ENCODE measurements at regions not wholly inside any gene's neighbourhood (a gene's known extent, or its start where the extent isn't known, plus 50 kb on each side); places are given as distances from the start of the nearest gene placed in this dataset.

DNA sequence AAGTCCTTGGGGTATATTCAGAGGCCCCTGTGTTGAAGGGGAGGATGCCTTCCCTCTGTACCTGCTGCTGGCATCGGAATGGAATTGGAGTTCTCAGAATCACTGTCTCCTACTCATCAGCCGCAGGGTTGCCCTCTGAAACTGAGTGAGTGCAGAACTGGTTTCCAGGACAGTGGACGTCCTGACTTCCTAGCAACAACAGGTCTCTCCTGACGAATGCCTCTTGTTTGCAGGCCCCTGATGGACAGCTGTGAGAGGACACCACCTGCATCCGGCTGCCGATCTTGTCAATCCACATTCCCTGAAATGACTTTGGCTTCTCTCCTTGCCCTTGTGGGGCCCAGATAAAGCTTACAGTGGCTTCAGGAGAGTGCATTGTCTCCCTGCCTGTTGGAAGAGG, 274.5 kb downstream of the NSG2 start:
- Histone ChIP-seq H3K4me3 (ENCODE audit: low read depth in 1 of 2, low read length in 2 of 2) (no peak overlapping the region), H3K9me3 (ENCODE audit: control insufficient read depth in 2 of 2, insufficient read depth in 1 of 2, low read depth in 1 of 2, low read length in 1 of 2) (no peaks in the 10 kb centered on the region), H3K4me1 (ENCODE audit: control insufficient read depth in 2 of 2, insufficient read depth in 2 of 2, low read length in 1 of 2) (no peaks in the 10 kb centered on the region), H3K27me3 (ENCODE audit: control insufficient read depth in 1 of 2, insufficient read depth in 2 of 2, low read length in 2 of 2) (peaks cover 3 to 8% of the 10 kb centered on the region in 2 donors), H3K27ac (ENCODE audit: low read depth in 2 of 2, low read length in 1 of 2) (no peak overlapping the region), H3K36me3 (ENCODE audit: control insufficient read depth in 2 of 2, insufficient read depth in 2 of 2, low read length in 1 of 2) (no peaks in the 10 kb centered on the region)
- 36 to 49% methylated on average over 6 of the region's 6 CpGs for WGBS, 2 donors

DNA sequence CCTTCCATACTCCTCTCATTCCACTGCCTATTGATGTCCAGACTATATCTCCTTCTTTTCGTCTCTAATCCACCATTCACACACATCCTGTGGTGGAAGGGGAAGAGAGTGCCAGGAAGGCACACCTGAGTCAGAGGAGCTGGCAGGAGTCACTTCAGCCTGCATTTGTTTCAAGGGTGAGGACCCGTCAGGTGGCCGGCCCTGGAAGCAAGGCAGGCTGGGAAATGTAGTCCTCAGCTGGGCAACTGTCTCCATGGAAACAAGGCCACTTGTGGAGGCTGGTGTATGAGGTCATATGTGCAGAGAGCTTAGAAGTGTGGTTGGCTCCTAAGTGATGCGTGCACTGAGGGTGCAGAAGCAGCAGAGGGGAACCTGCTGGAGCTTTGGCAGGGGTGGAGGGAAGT, 278.4 kb downstream of the NSG2 start:
- Histone ChIP-seq H3K9me3 (ENCODE audit: control insufficient read depth in 2 of 2, insufficient read depth in 1 of 2, low read depth in 1 of 2, low read length in 1 of 2) (no peaks in the 10 kb centered on the region), H3K27ac (ENCODE audit: low read depth in 2 of 2, low read length in 1 of 2) (no peak overlapping the region), H3K36me3 (ENCODE audit: control insufficient read depth in 2 of 2, insufficient read depth in 2 of 2, low read length in 1 of 2) (no peaks in the 10 kb centered on the region), H3K4me3 (ENCODE audit: low read depth in 1 of 2, low read length in 2 of 2) (no peak overlapping the region), H3K4me1 (ENCODE audit: control insufficient read depth in 2 of 2, insufficient read depth in 2 of 2, low read length in 1 of 2) (no peaks in the 10 kb centered on the region), H3K27me3 (ENCODE audit: control insufficient read depth in 1 of 2, insufficient read depth in 2 of 2, low read length in 2 of 2) (peaks cover 3 to 8% of the 10 kb centered on the region in 2 donors)
- 5% methylated on average over 4 of the region's 4 CpGs for WGBS, 2 donors

- Histone ChIP-seq H3K4me3 (ENCODE audit: low read depth in 1 of 2, low read length in 2 of 2) (no peak overlapping the region), H3K27me3 (ENCODE audit: control insufficient read depth in 1 of 2, insufficient read depth in 2 of 2, low read length in 2 of 2) (peaks cover 3 to 8% of the 10 kb centered on the region in 2 donors), H3K9me3 (ENCODE audit: control insufficient read depth in 2 of 2, insufficient read depth in 1 of 2, low read depth in 1 of 2, low read length in 1 of 2) (no peaks in the 10 kb centered on the region), H3K36me3 (ENCODE audit: control insufficient read depth in 2 of 2, insufficient read depth in 2 of 2, low read length in 1 of 2) (no peaks in the 10 kb centered on the region), H3K27ac (ENCODE audit: low read depth in 2 of 2, low read length in 1 of 2) (no peak overlapping the region), H3K4me1 (ENCODE audit: control insufficient read depth in 2 of 2, insufficient read depth in 2 of 2, low read length in 1 of 2) (no peaks in the 10 kb centered on the region)
- 51% methylated on average over 3 of the region's 3 CpGs for WGBS, 2 donors
These were observed 279.2 kb downstream of the NSG2 start for GRCh38 chr5:174324680-174325079.

DNA sequence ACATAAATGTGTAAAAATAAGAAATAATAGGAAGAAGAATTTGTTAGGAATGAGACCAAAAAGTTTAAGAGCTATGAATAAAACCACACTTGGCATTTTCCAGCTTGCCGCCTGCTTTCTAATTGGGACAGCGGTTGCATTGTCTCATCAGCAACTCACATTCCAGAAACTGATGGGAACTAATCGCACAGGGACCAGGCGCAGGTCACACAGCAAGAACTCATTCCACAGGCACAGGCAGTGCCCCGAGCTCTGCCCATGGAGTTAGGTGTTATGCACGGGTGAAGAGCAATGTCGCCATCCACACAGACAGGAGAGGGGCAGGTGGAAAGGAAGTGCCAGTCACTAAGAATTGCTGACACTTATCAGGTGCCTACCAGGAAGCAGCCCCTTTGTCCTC, 279.9 kb downstream of the NSG2 start:
- Histone ChIP-seq H3K27ac (ENCODE audit: low read depth in 2 of 2, low read length in 1 of 2) (no peak overlapping the region), H3K9me3 (ENCODE audit: control insufficient read depth in 2 of 2, insufficient read depth in 1 of 2, low read depth in 1 of 2, low read length in 1 of 2) (no peaks in the 10 kb centered on the region), H3K4me3 (ENCODE audit: low read depth in 1 of 2, low read length in 2 of 2) (no peak overlapping the region), H3K36me3 (ENCODE audit: control insufficient read depth in 2 of 2, insufficient read depth in 2 of 2, low read length in 1 of 2) (no peaks in the 10 kb centered on the region), H3K4me1 (ENCODE audit: control insufficient read depth in 2 of 2, insufficient read depth in 2 of 2, low read length in 1 of 2) (no peaks in the 10 kb centered on the region), H3K27me3 (ENCODE audit: control insufficient read depth in 1 of 2, insufficient read depth in 2 of 2, low read length in 2 of 2) (peaks cover 0 to 8% of the 10 kb centered on the region in 2 donors)
- 60 to 70% methylated on average over 7 of the region's 7 CpGs for WGBS, 2 donors

DNA sequence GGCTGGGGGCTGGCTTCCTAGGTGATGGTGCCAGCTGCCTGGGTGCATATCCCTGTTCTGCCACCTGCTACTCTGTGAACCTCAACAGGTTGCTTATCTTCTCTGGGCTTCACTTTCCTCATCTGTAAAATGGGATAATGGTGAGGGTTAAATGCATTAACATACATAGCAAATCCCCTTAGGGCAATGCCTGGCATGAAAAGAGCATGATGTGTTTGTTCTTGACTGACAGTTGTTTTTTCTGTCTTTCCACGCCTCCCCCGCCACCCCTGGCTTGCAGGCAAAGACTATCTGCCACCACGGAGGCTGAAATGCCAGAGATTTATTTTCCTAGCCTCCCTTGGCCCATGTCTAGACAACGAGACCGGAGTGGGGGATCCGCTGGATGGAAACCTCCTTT, 280.5 kb downstream of the NSG2 start:
- Histone ChIP-seq H3K4me3 (ENCODE audit: low read depth in 1 of 2, low read length in 2 of 2) (no peak overlapping the region), H3K27ac (ENCODE audit: low read depth in 2 of 2, low read length in 1 of 2) (no peak overlapping the region), H3K27me3 (ENCODE audit: control insufficient read depth in 1 of 2, insufficient read depth in 2 of 2, low read length in 2 of 2) (peaks cover 0 to 8% of the 10 kb centered on the region in 2 donors), H3K36me3 (ENCODE audit: control insufficient read depth in 2 of 2, insufficient read depth in 2 of 2, low read length in 1 of 2) (no peaks in the 10 kb centered on the region), H3K9me3 (ENCODE audit: control insufficient read depth in 2 of 2, insufficient read depth in 1 of 2, low read depth in 1 of 2, low read length in 1 of 2) (no peaks in the 10 kb centered on the region), H3K4me1 (ENCODE audit: control insufficient read depth in 2 of 2, insufficient read depth in 2 of 2, low read length in 1 of 2) (no peaks in the 10 kb centered on the region)
- 29 to 35% methylated on average over 6 of the region's 6 CpGs for WGBS, 2 donors

DNA sequence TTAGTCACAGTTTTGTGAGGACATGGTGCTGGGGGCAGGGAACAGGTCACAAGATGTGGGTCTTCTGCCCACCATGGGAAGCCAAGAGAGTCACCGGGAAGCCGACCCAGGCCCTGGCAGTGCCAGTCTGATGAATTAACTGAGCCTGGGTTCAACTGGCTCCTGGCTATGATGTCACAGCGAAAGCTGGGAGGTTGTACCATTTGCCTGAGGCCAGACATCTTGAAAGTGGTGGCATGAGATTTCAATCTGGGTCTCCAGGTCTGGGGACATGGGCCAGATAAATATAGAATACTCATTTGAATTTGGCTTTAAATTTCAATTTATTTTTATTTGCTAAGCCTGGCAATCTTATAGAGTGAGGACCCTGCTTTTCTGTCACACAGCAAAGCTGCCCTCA, 280.9 kb downstream of the NSG2 start:
- Histone ChIP-seq H3K9me3 (ENCODE audit: control insufficient read depth in 2 of 2, insufficient read depth in 1 of 2, low read depth in 1 of 2, low read length in 1 of 2) (no peaks in the 10 kb centered on the region), H3K36me3 (ENCODE audit: control insufficient read depth in 2 of 2, insufficient read depth in 2 of 2, low read length in 1 of 2) (no peaks in the 10 kb centered on the region), H3K4me3 (ENCODE audit: low read depth in 1 of 2, low read length in 2 of 2) (no peak overlapping the region), H3K4me1 (ENCODE audit: control insufficient read depth in 2 of 2, insufficient read depth in 2 of 2, low read length in 1 of 2) (no peaks in the 10 kb centered on the region), H3K27me3 (ENCODE audit: control insufficient read depth in 1 of 2, insufficient read depth in 2 of 2, low read length in 2 of 2) (peaks cover 0 to 6% of the 10 kb centered on the region in 2 donors), H3K27ac (ENCODE audit: low read depth in 2 of 2, low read length in 1 of 2) (no peak overlapping the region)
- 53 to 54% methylated on average over 3 of the region's 3 CpGs for WGBS, 2 donors

- H3K9me3 ChIP-seq (ENCODE audit: control insufficient read depth in 2 of 2, insufficient read depth in 1 of 2, low read depth in 1 of 2, low read length in 1 of 2) = no peaks in the 10 kb centered on the region
- no peak overlapping the region for H3K4me3 ChIP-seq (ENCODE audit: low read depth in 1 of 2, low read length in 2 of 2)
- no peaks in the 10 kb centered on the region for H3K4me1 ChIP-seq (ENCODE audit: control insufficient read depth in 2 of 2, insufficient read depth in 2 of 2, low read length in 1 of 2)
- no peak overlapping the region for H3K27ac ChIP-seq (ENCODE audit: low read depth in 2 of 2, low read length in 1 of 2)
- H3K27me3 ChIP-seq (ENCODE audit: control insufficient read depth in 1 of 2, insufficient read depth in 2 of 2, low read length in 2 of 2) = peaks cover 0 to 3% of the 10 kb centered on the region in 2 donors
- 27 to 41% methylated on average over 10 of the region's 10 CpGs for WGBS, 2 donors
- no peaks in the 10 kb centered on the region for H3K36me3 ChIP-seq (ENCODE audit: control insufficient read depth in 2 of 2, insufficient read depth in 2 of 2, low read length in 1 of 2)
These were observed 281.9 kb downstream of the NSG2 start for GRCh38 chr5:174327317-174327864.

- Histone ChIP-seq H3K9me3 (ENCODE audit: control insufficient read depth in 2 of 2, insufficient read depth in 1 of 2, low read depth in 1 of 2, low read length in 1 of 2) (no peaks in the 10 kb centered on the region), H3K27ac (ENCODE audit: low read depth in 2 of 2, low read length in 1 of 2) (no peak overlapping the region), H3K27me3 (ENCODE audit: control insufficient read depth in 1 of 2, insufficient read depth in 2 of 2, low read length in 2 of 2) (no peaks in the 10 kb centered on the region), H3K4me1 (ENCODE audit: control insufficient read depth in 2 of 2, insufficient read depth in 2 of 2, low read length in 1 of 2) (no peaks in the 10 kb centered on the region), H3K4me3 (ENCODE audit: low read depth in 1 of 2, low read length in 2 of 2) (no peak overlapping the region), H3K36me3 (ENCODE audit: control insufficient read depth in 2 of 2, insufficient read depth in 2 of 2, low read length in 1 of 2) (no peaks in the 10 kb centered on the region)
- 84 to 89% methylated on average over 9 of the region's 9 CpGs for WGBS, 2 donors
These were observed 282.4 kb downstream of the NSG2 start for GRCh38 chr5:174327896-174328295.

DNA sequence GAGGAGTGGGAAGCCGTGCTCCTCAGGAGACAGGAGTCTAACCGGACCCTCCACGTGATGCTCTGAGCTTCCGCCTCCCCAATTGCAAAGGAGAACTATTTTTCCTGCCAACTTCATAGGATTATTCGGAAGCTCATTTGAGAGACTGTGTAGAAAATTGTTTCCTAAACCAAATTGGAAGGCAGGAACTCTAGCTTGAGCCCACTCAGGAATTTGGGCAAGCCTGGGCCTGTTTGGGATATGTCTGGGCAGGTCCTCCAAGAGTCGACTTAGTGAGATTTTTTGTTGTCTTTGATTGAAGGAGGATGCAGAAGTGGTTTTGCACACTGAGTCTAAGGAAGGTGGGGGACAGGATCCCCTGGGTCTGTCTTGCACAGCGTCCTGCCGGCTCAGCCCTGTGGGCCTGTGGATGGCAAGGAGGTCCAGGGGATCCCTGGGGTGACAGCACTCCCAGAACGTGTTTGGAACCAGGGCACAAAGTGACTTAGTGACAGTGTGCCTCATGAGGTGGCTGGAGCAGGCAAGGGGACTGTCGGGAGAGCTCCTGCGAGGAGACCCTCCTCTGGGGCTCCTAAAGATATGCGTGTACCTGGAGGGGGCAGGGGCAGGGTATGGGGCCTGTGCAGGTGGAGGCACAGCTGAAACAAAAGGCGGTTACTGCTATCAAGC, 283.3 kb downstream of the NSG2 start:
- Histone ChIP-seq H3K27me3 (ENCODE audit: control insufficient read depth in 1 of 2, insufficient read depth in 2 of 2, low read length in 2 of 2) (no peaks in the 10 kb centered on the region), H3K9me3 (ENCODE audit: control insufficient read depth in 2 of 2, insufficient read depth in 1 of 2, low read depth in 1 of 2, low read length in 1 of 2) (no peaks in the 10 kb centered on the region), H3K27ac (ENCODE audit: low read depth in 2 of 2, low read length in 1 of 2) (no peak overlapping the region), H3K4me3 (ENCODE audit: low read depth in 1 of 2, low read length in 2 of 2) (no peak overlapping the region), H3K4me1 (ENCODE audit: control insufficient read depth in 2 of 2, insufficient read depth in 2 of 2, low read length in 1 of 2) (no peaks in the 10 kb centered on the region), H3K36me3 (ENCODE audit: control insufficient read depth in 2 of 2, insufficient read depth in 2 of 2, low read length in 1 of 2) (no peaks in the 10 kb centered on the region)
- WGBS, 2 donors = 64 to 65% methylated on average over 13 of the region's 13 CpGs

DNA sequence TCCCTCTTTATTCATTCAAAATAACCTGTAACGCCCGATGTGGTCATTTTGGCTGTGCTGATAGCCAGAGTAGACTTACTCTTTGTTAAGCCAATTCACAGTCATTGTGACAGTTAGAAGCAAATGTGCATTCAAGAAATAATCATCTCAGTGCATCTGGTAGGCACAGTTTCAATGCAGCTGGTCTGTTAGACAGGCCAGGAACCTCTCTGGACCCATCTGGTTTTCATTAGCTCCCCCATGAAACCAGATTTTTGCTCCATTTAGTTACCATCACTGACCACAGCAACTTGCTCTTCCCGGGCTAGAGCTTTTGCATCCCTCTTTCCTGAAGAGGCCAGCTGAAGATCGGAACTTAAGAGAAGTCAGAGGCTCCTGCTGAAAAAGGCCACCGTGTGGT, 284.2 kb downstream of the NSG2 start:
- H3K27ac ChIP-seq (ENCODE audit: low read depth in 2 of 2, low read length in 1 of 2) = no peak overlapping the region
- H3K36me3 ChIP-seq (ENCODE audit: control insufficient read depth in 2 of 2, insufficient read depth in 2 of 2, low read length in 1 of 2) = no peaks in the 10 kb centered on the region
- WGBS, 2 donors = 55 to 69% methylated on average over 5 of the region's 5 CpGs
- H3K9me3 ChIP-seq (ENCODE audit: control insufficient read depth in 2 of 2, insufficient read depth in 1 of 2, low read depth in 1 of 2, low read length in 1 of 2) = no peaks in the 10 kb centered on the region
- H3K4me1 ChIP-seq (ENCODE audit: control insufficient read depth in 2 of 2, insufficient read depth in 2 of 2, low read length in 1 of 2) = no peaks in the 10 kb centered on the region
- H3K27me3 ChIP-seq (ENCODE audit: control insufficient read depth in 1 of 2, insufficient read depth in 2 of 2, low read length in 2 of 2) = no peaks in the 10 kb centered on the region
- H3K4me3 ChIP-seq (ENCODE audit: low read depth in 1 of 2, low read length in 2 of 2) = no peak overlapping the region
